SK-N-DZ (cell line): ENCODE measurements at regions not wholly inside any gene's neighbourhood (a gene's known extent, or its start where the extent isn't known, plus 50 kb on each side); places are given as distances from the start of the nearest gene placed in this dataset.
"Not testable (repeated sequence)": the region's sequence is repeated elsewhere in the genome, so short reads cannot be mapped to it uniquely, and the experiment has no call there.

Source experiments
- DNase-seq: peaks from one replicate; pipeline ENCODE4 v3.0.0-alpha.2; 2015; ENCODE audit warnings: low spot score

- not testable (repeated sequence) for DNase-seq
These were observed 255.1 kb downstream of the OR4F29 start for GRCh38 chr1:196366-196765.

DNA sequence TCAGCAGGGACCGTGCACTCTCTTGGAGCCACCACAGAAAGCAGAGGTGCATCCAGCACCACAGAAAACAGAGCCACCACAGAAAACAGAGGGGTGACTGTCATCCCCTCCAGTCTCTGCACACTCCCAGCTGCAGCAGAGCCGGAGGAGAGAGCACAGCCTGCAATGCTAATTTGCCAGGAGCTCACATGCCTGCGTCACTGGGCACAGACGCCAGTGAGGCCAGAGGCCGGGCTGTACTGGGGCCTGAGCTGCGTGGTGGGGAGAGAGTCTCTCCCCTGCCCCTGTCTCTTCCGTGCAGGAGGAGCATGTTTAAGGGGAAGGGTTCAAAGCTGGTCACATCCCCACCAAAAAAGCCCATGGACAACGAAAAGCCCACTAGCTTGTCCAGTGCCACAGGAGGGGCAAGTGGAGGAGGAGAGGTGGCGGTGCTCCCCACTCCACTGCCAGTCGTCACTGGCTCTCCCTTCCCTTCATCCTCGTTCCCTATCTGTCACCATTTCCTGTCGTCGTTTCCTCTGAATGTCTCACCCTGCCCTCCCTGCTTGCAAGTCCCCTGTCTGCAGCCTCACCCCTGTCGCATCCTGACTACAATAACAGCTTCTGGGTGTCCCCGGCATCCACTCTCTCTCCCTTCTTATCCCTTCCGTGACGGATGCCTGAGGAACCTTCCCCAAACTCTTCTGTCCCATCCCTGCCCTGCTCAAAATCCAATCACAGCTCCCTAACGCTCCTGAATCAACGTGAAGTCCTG is 260.0 kb downstream of the OR4F29 start:
- peak; percentile 37 for DNase-seq

GRCh38 chr1:190678-191077 is 260.8 kb downstream of the OR4F29 start:
- peak; percentile 0 for DNase-seq

GRCh38 chr1:189915-190314 is 261.6 kb downstream of the OR4F29 start:
- not testable (repeated sequence) for DNase-seq

DNA sequence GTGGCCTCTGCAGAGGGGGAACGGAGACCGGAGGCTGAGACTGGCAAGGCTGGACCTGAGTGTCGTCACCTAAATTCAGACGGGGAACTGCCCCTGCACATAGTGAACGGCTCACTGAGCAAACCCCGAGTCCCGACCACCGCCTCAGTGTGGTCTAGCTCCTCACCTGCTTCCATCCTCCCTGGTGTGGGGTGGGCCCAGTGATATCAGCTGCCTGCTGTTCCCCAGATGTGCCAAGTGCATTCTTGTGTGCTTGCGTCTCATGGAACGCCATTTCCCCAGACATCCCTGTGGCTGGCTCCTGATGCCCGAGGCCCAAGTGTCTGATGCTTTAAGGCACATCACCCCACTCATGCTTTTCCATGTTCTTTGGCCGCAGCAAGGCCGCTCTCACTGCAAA is 262.2 kb downstream of the OR4F29 start:
- not testable (repeated sequence) for DNase-seq

- DNase-seq, result not testable (repeated sequence)
These were observed 264.2 kb downstream of the OR4F29 start for GRCh38 chr1:187298-187697.

DNA sequence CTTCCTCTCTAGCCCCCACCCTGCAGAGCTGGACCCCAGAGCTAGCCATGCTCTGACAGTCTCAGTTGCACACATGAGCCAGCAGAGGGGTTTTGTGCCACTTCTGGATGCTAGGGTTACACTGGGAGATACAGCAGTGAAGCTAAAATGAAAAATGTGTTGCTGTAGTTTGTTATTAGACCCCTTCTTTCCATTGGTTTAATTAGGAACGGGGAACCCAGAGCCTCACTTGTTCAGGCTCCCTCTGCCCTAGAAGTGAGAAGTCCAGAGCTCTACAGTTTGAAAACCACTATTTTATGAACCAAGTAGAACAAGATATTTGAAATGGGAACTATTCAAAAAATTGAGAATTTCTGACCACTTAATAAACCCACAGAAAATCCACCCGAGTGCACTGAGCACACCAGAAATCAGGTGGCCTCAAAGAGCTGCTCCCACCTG is 264.8 kb downstream of the OR4F29 start:
- DNase-seq, result peak; percentile 0

- DNase-seq, result not testable (repeated sequence)
These were observed 265.3 kb downstream of the OR4F29 start for GRCh38 chr1:186223-186622.

- DNase-seq, result not testable (repeated sequence)
These were observed 266.0 kb downstream of the OR4F29 start for GRCh38 chr1:185526-185925.

DNA sequence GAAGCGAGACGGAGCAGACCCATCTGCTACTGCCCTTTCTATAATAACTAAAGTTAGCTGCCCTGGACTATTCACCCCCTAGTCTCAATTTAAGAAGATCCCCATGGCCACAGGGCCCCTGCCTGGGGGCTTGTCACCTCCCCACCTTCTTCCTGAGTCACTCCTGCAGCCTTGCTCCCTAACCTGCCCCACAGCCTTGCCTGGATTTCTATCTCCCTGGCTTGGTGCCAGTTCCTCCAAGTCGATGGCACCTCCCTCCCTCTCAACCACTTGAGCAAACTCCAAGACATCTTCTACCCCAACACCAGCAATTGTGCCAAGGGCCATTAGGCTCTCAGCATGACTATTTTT is 267.2 kb downstream of the OR4F29 start:
- DNase-seq, result not testable (repeated sequence)

GRCh38 chr1:183620-184335 is 267.7 kb downstream of the OR4F29 start:
- not testable (repeated sequence) for DNase-seq

GRCh38 chr1:183081-183480 is 268.4 kb downstream of the OR4F29 start:
- not testable (repeated sequence) for DNase-seq

DNA sequence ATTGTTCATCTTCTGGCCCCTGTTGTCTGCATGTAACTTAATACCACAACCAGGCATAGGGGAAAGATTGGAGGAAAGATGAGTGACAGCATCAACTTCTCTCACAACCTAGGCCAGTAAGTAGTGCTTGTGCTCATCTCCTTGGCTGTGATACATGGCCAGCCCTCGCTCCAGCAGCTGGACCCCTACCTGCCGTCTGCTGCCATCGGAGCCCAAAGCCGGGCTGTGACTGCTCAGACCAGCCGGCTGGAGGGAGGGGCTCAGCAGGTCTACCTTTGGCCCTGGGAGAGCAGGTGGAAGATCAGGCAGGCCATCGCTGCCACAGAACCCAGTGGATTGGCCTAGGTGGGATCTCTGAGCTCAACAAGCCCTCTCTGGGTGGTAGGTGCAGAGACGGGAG is 268.8 kb downstream of the OR4F29 start:
- peak; percentile 3 for DNase-seq

DNA sequence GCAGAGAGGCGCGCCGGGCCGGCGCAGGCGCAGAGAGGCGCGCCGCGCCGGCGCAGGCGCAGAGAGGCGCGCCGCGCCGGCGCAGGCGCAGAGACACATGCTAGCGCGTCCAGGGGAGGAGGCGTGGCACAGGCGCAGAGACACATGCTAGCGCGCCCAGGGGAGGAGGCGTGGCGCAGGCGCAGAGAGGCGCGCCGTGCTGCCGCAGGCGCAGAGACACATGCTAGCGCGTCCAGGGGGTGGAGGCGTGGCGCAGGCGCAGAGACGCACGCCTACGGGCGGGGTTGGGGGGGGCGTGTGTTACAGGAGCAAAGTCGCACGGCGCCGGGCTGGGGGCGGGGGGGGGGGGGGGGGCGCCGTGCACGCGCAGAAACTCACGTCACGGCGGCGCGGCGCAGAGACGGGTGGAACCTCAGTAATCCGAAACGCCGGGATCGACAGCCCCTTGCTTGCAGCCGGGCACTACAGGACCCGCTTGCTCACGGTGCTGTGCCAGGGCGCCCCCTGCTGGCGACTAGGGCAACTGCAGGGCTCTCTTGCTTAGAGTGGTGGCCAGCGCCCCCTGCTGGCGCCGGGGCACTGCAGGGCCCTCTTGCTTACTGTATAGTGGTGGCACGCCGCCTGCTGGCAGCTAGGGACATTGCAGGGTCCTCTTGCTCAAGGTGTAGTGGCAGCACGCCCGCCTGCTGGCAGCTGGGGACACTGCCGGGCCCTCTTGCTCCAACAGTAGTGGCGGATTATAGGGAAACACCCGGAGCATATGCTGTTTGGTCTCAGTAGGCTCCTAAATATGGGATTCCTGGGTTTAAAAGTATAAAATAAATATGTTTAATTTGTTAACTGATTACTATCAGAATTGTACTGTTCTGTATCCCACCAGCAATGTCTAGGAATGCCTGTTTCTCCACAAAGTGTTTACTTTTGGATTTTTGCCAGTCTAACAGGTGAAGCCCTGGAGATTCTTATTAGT is 269.9 kb downstream of the OR4F29 start:
- DNase-seq, result peak; percentile 63

DNA sequence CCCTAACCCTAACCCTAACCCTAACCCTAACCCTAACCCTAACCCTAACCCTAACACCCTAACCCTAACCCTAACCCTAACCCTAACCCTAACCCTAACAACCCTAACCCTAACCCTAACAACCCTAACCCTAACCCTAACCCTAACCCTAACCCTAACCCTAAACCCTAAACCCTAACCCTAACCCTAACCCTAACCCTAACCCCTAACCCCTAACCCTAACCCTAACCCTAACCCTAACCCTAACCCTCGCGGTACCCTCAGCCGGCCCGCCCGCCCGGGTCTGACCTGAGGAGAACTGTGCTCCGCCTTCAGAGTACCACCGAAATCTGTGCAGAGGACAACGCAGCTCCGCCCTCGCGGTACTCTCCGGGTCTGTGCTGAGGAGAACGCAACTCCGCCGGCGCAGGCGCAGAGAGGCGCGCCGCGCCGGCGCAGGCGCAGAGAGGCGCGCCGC is 270.7 kb downstream of the OR4F29 start:
- DNase-seq, result not testable (repeated sequence)

DNA sequence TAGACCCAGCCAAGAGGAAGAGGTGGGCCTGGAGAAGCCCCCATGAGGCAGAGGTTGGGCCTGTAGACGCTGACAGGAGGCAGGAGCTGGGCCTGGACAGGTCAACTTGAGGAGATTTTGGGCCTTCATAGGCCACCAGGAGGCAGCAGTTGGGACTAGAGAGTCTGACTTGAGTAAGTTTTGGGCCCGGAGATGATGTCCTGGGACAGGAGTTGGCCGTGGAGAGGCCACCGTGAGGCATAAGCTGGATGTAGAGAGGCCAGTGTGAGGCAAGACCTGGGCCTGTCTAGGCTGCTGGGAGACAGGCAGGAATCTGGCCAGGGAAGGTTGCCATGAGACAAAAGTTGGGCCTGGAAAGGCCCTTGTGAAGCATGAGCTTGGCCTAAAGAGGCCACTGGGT is 312.6 kb downstream of the OR4F29 start:
- DNase-seq, result not testable (repeated sequence)

DNA sequence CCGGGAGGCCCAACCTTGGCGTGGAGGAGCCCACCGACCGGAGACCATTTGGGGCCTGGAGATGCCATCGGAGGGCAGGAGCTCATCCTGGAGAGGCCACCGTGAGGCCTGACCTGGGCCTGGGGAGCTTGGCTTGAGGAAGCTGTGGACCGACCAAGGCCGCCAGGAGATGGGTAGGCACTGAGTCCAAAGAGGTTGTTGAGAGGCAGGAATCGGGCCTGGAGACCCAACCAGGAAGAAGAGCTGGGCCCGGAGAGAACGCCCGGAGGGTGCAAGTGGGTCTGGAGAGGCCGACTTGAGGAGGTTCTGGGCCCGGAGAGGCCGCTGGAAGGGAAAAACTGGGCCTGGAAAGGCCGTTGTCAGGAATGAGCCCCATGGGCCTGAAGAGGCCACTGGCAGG is 313.8 kb downstream of the OR4F29 start:
- DNase-seq, result not testable (repeated sequence)

- not testable (repeated sequence) for DNase-seq
These were observed 315.0 kb downstream of the OR4F29 start for GRCh38 chr1:136344-136932.

GRCh38 chr1:134936-135335 is 316.5 kb downstream of the OR4F29 start:
- DNase-seq, result not testable (repeated sequence)

DNA sequence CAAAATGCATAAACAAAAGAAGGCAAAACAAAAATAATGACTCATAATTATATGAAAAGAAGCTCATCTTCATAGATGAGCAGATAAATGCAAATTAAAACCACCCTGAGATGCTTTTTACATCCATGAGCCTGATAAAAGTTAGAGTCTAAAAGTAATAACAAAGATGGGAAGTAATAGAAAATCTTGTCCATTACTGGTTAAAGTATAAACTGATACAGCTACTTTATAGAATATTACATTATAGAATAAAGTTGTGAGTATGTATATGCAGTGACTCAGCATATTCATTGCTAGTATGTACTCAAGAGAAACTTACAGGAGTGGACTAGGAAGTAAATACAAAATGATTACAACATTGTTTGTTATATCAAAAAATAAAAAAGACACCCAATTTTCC is 333.0 kb downstream of the OR4F29 start:
- DNase-seq, result not testable (repeated sequence)

DNA sequence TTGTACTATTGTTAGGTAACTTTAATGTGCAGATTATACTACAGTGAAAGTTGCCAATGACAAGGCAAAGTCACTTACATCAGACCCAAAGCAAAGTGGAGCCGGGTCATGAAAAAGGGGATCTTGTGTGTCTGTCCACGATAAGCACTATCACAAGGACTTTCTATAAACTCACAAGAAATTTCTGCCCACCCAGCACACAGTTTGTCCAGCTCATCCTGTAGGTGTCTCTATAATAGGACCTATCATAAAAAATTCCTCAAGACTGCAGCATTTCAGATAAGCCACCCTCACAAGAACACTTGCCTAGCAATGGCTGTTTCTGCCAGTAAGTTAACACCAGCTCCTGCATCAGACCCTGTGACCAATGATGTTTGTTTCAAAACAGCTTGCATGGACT is 335.9 kb downstream of the OR4F29 start:
- DNase-seq, result not testable (repeated sequence)
